Fibroblast of lung (primary cell): ENCODE measurements at regions not wholly inside any gene's neighbourhood (a gene's known extent, or its start where the extent isn't known, plus 50 kb on each side); places are given as distances from the start of the nearest gene placed in this dataset.
"Not testable (repeated sequence)": the region's sequence is repeated elsewhere in the genome, so short reads cannot be mapped to it uniquely, and the experiment has no call there.

Experiments used
- CTCF ChIP-seq, 2 donors: IDR thresholded peaks in 1 of 2; conservative IDR thresholded peaks in 1 of 2; 1 replicate in 1 of 2; 2 replicates in 1 of 2; pipeline ENCODE4 v1.5.1; 2011 to 2012; ENCODE audit warnings: low read length in 2 of 2, control low read depth in 1 of 2, inconsistent platforms in 1 of 2, low read depth in 1 of 2, mild to moderate bottlenecking in 1 of 2
- EZH2 ChIP-seq: IDR thresholded peaks from 2 replicates; pipeline ENCODE4 v1.5.1; 2012; ENCODE audit warnings: low read length, control low read depth, mild to moderate bottlenecking; ENCODE audit errors: missing control alignments

GRCh38 chr14:27640688-27641087 is 1042.9 kb upstream of the NOVA1 start:
- TF ChIP-seq CTCF (conservative IDR thresholded peaks at IDR 0.05 in 1 of 2, IDR thresholded peaks at IDR 0.05 in 1 of 2; ENCODE audit: low read depth in 1 of 2, low read length in 2 of 2); EZH2: not testable (repeated sequence)
